ENCODE measurements at regions not wholly inside any gene's neighbourhood (a gene's known extent, or its start where the extent isn't known, plus 50 kb on each side); places are given as distances from the start of the nearest gene placed in this dataset.
"Not testable (repeated sequence)": the region's sequence is repeated elsewhere in the genome, so short reads cannot be mapped to it uniquely, and the experiment has no call there.

DNA sequence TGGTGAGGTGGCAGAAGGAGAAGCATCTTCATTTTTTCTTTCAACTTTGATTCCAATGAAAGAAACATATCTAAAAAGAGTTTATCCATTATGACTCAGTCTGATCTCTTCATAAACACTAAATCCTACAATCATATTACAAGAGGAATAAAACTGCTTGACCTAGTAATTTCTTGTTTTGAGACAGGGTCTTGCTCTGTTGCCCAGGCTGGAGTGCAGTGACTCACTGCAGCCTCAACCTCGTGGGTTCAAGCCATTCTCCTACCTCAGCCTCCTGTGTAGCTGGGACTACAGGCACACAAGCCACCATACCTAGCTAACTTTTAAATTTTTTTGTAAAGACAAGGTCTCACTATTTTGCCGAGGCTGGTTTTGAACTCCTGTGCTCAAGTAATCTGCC, 147.2 kb downstream of the NDUFA12 start:
- DNase-seq = no peak

DNA sequence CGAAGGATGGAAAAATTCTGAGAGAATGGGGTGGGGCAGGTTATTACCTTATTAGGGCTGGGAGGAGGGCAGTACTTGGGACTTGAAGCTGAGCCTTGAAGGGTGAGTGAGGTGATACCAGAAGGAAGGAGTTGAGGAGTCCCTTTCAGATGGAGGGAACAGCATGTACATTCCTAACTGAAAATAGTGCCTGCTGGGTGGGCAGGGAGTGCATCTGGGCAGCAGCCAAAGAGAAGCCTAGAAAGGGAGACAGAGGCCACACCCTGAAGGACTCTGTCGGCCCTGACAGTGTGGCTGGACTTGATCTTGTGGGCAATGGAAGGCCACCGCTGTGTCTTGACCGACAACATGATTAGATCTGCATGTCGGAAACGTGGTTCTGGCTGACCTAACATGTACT, 147.6 kb downstream of the NDUFA12 start:
- DNase-seq = no peak

DNA sequence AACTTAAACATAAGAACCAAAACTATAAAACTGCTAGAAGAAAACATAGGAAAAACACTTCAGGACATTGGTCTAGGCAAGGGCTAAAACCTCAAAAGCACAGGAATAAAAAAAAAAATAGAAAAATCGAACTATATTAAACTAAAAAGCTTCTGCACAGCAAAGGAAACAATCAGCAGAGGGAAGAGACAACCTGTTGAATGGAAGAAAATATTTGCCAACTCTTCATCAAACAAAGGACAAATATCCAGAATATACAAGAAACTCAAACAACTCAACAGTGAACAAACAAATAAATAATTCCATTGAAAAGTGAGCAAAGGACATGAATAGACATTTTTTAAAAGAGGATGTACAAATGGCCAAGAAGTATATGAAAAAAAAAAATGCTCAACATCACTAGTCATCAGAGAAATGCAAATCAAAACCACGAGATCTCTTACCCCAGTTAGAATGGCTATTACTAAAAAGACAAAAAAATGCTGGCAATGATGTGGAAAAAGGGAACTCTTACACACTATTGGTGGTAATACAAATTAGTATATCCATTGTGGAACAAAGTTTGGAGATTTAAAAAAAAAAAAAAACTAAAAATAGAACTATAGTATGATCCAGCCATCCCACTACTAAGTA, 152.0 kb downstream of the NDUFA12 start:
- no peak for DNase-seq

DNA sequence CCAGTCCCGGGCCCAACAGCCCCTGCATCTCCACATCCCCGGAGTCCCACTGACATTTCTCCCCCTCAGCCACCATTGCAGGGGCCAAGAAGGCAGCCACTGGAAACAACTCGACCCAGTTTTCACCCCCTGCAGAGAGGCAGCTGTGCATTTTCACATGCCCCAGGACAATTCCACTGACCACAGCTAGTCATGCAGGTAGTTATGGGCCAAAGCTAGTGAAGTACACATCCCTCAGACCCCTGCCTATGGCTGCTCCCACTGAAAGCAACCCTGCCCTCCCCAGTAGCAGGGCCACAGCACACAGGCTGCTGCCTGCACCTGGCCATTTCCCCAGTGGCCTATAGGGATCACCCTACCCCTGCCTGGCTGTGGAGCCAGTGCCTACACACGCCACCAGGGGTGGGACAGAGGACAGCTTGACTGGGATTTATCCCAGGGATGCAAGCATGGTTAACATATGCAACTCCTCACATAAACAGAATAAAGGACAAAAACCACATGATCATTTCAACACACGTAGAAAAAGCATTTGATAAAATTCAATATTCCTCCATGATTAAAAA, 154.0 kb downstream of the NDUFA12 start:
- no peak for DNase-seq

DNA sequence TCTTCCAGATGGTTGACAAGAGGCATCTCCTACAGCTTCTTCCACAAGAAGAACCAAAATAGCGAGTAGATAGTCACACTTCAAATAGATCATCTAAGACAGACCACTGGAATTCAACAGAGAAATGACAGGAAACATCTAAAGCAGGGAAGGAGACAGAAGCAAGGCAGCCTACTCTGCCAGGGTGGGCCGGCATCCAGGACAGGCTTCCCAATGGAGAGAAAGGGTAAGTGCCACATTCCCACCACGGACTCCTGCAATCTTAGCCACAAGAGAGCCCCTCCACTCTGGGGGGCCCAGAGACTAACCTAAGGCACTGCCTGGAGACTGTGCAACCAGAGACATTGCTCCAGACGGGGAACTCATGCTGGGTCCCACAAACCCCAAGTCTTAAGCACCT, 154.5 kb downstream of the NDUFA12 start:
- DNase-seq = no peak

DNA sequence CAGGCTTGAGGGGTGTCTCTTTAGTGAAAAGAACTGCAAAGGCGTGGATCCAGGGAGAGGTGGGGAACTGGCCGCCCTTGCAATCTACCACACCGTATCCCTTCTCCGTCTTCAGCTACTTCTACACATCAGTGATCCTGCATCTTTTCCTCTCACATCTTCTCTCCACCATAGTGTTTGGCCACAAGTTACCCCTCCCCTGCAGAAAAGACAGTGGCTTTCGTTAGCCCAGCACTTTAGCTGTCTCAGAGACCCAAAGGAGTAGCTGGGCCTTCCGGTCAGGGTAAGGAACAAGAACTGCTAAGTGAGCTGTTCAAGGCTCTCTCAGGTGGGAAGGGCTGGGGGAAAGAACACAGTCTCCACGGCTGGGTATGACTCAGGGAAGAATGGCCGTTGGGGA, 158.4 kb downstream of the NDUFA12 start:
- DNase-seq = no peak

DNA sequence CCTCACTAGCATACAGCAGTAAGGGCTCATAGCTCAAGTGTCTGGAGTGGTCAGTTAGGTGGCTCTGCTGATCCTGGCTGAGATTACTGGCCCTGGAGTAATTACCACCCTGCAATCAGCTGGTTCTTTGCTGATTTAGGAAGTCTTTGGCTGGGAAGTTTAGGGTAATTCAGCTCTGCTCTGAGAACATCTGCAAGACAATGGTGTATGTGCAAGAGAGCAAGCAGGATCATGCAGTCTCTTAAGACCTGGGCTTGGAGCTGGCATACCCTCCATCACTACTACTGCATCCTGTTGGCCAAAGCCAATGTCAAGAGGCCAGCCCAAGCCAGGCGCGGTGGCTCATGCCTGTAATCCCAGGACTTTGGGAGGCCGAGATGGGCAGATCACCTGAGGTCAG, 159.0 kb downstream of the NDUFA12 start:
- DNase-seq = no peak

DNA sequence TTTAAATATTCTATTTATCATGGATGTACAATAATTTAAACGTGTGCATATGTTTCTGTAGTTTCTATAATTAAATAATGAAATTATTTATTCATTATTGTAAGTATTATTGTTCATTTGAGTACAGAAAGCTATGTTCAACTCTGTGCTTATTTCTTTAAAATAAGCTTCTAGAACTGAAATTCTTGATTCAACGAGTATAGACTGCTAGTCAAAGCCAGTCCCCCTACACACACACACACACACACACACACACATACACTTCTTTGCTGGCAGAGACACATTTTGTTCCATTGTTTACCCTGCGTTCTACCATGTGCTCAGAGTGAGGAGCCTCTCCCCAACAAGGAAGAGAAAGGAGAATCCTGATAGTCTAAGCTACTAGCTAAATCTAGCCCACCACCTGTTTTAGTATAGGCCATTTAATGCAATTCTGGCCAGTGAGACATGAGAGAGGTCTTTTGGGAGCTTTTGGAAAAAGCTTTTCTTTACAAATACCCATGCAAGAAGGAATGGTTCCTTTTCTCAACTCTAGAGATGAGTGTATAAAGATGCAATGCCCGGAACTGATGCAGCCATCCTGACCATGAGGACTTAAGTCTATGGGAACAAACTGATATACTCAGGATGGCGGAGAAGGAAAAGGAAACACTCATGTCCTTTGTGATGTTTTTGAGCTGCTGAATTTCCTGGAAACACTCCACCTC, 161.4 kb downstream of the NDUFA12 start:
- no peak for DNase-seq

DNA sequence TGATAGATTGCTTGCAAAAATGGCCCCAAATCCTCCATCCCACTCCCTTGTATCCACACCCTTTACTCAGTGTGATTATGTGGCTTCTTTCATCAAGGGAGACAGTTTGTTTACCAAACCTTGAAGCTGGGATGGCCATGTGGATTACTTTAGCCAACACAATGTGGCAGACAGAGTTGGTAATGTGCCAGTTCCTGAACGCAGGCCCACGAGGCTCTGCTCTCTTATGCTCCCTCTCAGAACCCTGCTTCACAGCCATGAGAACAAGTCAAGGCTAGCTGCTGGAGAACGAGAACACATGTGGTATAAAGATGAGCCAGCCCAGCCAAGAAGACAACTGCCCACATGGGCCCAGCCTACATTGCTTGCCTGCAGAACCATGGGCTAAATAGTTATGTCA, 162.3 kb downstream of the NDUFA12 start:
- DNase-seq = no peak

DNA sequence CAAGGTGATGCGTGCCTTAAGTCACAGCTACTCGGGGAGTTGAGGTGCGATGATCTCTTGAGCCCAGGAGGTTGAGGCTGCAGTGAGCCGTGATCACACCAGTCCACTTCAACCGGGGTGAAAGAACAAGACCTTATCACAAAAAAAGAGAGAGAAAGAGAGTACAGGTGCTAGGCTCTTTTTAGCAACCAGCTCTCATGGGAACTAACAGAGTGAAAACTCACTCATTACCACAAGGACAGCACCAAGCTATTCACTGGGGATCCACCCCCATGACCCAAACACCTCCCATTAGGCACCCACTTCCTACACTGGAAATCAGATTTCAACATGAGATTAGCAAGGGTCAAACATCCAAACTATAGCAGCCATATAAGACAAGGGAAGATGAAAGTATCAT, 164.2 kb downstream of the NDUFA12 start:
- DNase-seq = no peak

DNA sequence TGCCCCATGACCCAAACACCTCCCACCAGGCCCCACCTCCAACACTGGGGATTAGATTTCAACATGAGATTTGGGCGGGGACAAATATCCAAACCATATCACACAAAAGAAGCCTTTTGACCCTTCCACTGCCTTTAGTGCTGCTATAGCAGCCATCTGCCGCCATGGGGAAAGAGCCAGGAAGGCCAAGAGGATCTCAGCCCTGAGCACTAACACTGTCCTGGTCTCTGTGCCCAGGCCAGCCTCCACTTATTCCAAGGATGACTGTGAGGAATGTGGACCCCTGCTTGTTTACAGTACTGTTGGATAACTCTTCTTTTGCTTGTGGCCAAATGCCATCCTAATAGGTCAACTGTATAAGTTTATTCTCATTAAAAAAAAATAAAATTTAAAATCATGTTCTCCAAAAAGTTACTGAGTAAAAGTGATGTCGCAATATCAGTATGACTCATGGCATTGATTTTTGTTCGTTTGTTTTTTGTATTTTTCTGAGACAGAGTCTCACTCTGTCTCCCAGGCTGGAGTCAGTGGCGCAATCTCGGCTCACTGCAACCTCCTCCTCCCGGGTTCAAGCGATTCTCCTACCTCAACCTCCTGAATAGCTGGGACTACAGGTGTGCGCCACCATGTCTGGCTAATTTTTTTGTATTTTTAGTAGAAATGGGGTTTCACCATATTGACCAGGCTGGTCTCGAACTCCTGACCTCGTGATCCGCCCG, 166.4 kb downstream of the NDUFA12 start:
- DNase-seq = not testable (repeated sequence)

DNA sequence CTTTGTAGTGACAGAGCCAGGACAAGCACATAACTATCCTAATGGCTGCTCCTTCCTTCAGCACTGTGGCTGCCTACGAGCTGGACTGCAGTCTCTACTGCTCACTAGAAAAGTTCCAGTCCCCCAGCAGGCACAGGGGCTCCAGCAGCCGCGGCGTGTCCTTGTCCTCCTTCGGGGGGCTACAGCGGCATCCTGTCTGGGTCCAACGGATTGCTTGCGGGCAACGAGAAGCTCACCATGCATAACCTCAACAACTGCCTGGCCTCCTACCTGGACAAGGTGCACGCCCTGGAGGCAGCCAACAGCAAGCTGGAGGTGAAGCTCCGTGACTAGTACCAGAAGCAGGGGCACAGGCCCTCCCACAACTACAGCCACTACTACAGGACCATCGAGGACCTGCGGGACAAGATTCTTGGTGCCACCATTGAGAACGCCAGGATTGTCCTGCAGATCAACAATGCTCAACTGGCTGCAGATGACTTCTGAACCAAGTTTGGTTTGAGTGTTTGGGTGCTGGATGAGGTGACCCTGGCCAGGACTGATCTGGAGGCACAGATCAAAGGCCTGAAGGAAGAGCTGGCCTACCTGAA, 169.4 kb downstream of the NDUFA12 start:
- no peak for DNase-seq

DNA sequence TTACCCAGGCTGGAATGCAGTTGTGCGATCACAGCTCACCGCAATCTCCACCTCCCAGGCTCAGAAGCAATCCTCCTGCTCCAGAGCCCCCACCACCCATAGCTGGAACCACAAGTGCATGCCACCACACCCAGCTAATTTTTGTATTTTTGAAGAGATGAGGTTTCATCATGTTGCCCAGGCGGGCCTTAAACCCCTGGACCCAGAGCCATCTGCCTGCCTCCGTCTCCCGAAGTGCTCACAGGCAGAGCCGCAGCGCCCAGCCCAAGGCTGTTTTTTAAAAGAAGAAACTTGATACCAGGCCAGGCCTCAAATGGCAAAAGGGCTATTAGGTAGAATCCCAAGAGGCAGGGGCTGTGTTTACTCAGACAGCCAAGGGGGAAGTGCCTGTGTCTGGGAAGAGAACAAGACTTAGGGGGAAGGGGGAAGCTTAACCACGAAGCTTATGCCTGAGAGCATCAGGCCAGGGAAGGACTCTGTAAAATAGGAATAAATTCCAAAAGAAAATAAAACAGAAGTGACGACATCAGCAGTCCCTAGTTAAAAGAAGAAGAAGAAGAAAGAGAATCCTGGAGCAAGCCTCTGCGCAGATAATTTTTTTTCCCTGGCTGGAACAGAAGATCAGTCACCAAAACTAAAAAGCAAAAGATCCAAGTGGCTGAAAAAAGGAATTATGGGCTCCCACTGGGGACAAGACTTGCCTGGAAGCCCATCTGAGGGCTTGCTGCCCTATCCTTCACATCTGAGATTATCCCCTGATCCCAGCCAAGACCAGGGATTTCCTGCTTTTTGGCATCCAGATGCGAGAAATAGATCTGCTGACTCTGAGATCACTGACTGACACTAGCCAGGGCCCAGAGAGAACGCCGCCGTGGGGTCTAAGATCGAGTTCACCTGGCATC, 170.5 kb downstream of the NDUFA12 start:
- DNase-seq = peak; percentile 50

DNA sequence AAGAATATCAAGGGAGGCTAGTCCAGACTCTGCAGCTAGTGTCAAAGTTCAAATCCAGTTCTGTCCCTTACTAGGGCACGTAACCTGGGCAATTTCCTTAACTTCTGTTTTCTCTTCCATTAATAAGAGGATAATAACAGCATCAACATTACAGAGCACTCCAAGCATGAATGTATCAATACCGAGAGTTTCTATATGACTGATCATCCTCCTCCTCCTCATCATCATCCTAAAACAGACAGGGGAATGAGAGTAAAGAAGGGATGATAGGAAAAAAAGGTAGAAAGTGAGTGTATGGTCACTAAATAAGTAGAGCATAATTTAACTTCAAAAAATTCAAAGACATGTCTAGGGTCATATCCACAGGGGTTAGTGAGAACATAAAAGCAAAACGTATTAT, 171.4 kb downstream of the NDUFA12 start:
- DNase-seq = no peak

DNA sequence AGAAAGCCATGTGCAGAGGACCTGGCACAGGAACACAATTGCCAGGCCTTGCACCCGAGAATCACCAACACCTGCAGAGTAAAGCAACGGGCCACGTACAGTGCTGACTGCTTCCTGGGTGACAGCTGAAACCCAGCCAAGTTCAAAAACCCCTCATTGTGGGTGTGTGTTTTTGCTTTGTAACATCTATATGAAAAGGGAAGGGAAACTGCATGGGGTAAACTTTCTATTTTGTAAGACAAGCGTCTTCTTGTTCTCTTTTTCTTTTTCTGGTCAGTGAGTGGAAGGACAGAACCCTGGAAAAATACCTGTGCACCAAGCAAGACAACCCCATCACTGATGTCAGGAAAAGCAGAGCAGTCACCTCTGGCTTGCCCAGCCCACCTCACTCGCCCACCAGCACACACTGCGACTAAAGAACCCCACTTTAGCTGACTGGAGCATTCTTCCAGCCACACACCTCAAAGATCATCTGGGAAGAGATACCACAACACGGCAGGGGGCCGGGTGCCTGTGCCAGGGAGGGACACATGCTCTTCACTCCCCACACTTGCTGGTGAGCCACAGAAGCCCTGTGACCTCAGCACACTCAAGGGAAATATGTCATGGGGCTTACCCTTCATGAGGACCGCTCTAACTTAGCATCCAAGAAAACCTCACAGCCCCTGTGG, 172.3 kb downstream of the NDUFA12 start:
- DNase-seq = no peak

DNA sequence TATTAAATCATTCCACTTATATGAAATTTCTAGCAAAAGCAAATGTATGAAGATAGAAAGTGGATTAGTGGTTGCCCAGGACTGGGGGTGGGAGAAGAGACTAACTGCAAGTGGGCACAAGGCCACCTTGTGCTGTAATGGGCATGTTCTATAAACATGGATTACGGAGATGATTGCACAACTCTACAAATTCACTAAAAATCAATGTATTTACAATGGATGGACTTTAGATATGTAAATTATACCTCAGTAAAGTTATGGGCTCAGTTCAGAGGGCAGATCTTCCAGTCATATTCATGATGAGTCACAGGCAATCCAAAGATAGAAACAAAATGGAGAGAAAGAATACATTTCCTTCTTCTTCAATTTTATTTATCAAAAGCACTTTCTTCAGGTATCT, 173.9 kb downstream of the NDUFA12 start:
- no peak for DNase-seq

DNA sequence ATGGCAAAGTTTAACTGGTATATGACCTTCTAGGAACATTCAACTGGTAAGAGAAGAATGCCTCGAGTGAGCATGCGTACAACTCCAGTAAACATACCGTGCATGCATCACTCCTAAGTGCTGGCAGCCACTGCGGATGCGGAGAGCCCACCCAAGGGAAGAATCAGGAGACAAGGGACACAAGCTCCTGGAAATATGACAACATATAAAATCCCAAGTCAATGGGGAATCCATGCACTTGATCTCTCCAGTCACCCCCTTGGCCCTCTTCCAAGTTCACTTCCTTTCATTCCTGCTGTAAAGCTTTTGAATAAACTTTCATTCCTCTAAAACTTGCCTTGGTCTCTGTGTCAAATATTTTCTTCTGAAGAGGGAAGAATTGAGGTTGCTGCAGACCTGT, 168.7 kb upstream of the TMCC3 start:
- DNase-seq = no peak

DNA sequence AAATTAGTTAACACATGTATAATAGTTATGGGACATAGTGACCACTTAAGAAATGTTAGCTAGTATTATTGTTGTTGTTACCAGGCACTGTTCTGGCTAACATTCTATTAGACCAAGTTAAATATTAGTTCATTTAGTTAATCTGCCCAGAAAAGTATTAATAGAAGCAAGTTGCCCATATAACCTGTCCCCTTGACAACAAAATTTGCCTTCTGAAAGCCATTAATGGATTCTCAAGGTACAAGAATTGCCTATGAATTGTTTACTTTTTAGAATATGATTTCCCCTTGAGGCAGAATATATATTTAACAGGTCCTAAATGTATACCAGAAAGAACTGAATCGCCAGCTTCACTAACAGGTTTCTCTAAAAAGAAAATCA, 167.3 kb upstream of the TMCC3 start:
- no peak for DNase-seq

DNA sequence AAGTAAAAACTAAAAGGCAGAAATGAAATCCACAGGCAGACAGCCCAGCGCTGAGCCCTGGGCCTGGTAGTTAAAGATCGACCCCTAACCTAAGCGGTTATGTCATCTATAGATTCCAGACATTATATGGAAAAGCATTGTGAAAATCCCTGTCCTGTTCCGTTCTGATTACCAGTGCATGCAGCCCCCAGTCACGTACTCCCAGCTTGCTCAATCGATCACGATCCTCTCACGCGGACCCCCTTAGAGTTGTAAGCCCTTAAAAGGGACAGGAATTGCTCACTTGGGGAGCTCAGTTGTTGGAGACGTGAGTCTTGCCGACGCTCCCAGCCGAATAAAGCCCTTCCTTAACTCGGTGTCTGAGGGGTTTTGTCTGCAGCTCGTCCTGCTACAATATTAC, 166.8 kb upstream of the TMCC3 start:
- not testable (repeated sequence) for DNase-seq

DNA sequence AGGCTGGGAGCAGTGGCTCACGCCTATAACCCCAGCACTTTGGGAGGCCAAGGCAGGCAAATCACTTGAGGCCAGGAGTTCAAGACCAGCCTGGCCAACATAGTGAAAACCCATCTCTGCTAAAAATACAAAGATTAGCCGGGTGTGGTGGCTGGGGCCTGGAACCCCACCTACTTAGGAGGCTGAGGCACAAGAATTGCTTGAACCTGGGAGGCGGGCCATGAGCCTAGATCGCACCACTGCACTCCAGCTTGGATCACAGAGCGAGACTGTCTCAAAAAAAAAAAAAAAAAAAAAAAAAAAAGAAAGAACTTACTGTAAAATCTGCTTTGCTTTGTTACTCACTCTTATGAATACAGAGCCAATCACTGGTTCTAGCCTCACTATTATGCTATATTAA, 166.4 kb upstream of the TMCC3 start:
- not testable (repeated sequence) for DNase-seq

DNA sequence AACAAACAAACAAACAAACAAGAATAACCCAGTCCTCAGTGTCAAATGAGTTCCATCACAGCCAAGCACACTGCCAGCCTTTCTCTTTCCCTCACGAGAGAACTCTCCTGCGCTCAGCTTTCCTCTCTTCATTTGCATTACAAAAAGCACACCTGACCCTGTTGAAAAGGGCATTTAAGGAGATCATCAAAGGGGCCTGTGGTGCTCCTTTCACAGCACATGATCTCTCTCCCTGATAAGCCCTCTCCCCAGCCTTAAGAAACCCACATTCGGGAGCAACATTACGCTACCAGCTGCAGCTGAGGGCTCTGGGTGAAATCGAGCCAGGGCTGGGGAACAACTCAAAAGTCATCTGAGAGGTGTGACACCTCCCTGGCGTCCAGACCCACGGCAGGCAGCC, 165.6 kb upstream of the TMCC3 start:
- no peak for DNase-seq

DNA sequence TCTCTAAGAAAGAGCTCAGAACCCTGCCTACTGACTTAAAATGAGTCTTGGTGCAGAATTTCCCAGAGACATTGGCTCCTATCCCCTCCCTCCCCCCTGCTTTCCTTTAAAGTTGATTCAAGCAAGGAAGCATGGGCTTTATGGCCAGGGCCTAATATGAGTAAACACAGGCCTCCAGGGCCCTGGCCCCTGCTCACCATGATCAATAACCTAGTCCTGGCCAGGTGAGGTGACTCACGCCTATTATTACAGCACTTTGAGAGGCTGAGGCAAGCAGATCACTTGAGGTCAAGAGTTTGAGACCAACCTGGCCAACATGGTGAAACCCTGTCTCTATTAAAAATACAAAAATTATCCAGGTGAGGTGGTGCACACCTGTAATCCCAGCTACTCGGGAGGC, 165.1 kb upstream of the TMCC3 start:
- no peak for DNase-seq

All from NCI-H1092 (cell line).